ENCODE measurements at regions not wholly inside any gene's neighbourhood (a gene's known extent, or its start where the extent isn't known, plus 50 kb on each side); places are given as distances from the start of the nearest gene placed in this dataset.

DNA sequence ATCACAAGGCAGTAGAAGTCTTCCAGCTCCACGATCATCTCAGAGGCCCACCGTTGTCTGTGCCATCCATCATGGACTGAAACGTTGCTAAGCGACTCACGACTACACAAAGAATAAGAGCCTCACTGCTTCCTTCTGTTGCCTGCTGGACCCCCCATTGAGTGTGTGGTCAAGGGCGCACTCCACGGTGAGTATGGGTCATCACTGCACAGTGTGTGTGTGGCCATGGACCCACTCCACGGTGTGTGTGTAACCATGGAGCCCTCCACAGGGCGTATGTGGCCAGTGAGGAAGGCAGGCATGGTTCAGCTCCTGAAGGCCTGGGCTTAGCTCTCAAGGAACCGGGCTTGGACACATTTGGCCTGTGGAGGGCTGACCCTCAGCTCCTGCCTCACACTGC lies 123.4 kb upstream of the AFDN start:
- no peaks in the 10 kb centered on the region for H3K9me2 ChIP-seq (replicated peaks; ENCODE audit: insufficient read depth)
- WGBS (ENCODE audit: low lambda C conversion rate, missing lambda C conversion rate), result 94% methylated on average over 10 of the region's 10 CpGs
- no peak overlapping the region for H2AFZ ChIP-seq
- no peaks in the 10 kb centered on the region for H3K9me3 ChIP-seq (ENCODE audit: low read depth)
- TF ChIP-seq EZH2 (IDR thresholded peaks at IDR 0.05; ENCODE audit: borderline replicate concordance), result no peak
- no peak for TF ChIP-seq EZH2phosphoT487 (IDR thresholded peaks at IDR 0.05; ENCODE audit: low read depth, severe bottlenecking, unreplicated experiment)
- TF ChIP-seq, protein P1, sequence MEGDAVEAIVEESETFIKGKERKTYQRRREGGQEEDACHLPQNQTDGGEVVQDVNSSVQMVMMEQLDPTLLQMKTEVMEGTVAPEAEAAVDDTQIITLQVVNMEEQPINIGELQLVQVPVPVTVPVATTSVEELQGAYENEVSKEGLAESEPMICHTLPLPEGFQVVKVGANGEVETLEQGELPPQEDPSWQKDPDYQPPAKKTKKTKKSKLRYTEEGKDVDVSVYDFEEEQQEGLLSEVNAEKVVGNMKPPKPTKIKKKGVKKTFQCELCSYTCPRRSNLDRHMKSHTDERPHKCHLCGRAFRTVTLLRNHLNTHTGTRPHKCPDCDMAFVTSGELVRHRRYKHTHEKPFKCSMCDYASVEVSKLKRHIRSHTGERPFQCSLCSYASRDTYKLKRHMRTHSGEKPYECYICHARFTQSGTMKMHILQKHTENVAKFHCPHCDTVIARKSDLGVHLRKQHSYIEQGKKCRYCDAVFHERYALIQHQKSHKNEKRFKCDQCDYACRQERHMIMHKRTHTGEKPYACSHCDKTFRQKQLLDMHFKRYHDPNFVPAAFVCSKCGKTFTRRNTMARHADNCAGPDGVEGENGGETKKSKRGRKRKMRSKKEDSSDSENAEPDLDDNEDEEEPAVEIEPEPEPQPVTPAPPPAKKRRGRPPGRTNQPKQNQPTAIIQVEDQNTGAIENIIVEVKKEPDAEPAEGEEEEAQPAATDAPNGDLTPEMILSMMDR (IDR thresholded peaks at IDR 0.05; ENCODE audit: poor library complexity), result no peak
- no peaks in the 10 kb centered on the region for H3K36me3 ChIP-seq (replicated peaks; ENCODE audit: insufficient read depth, low read depth)
- no peak overlapping the region for H3K4me2 ChIP-seq
- no peak overlapping the region for H3K27ac ChIP-seq
- H3K4me3 ChIP-seq, result no peak overlapping the region
- H3K4me1 ChIP-seq (ENCODE audit: insufficient read depth), result peaks cover 15% of the 10 kb centered on the region
- H3K27me3 ChIP-seq, result no peaks in the 10 kb centered on the region
- no peaks in the 10 kb centered on the region for H4K20me1 ChIP-seq (ENCODE audit: insufficient read depth, poor library complexity, severe bottlenecking)
- no peak for DNase-seq (ENCODE audit: low spot score)
- no peaks in the 10 kb centered on the region for H3K79me2 ChIP-seq

DNA sequence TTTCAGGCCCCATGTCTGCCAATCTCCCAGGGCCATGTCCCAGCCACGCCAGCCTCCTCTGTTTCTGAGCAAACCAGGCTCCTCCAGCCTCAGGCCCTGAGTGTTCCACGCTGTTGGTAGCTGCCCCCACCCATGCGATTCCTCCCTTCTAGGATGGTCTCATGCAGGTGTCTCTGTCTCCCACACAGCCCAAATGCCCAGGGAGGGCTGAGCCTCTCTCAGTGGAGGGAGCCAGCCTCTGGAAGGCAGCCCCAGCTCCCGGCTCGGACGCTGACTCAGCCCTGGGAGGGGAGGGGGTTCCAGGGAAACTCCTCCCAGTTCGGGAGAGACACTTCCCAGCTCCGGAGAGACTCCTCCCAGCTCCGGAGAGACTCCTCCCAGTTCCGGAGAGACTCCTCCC lies 122.9 kb upstream of the AFDN start:
- Histone ChIP-seq H3K27ac (no peak overlapping the region), H4K20me1 (ENCODE audit: insufficient read depth, poor library complexity, severe bottlenecking) (no peaks in the 10 kb centered on the region), H3K9me2 (replicated peaks; ENCODE audit: insufficient read depth) (no peaks in the 10 kb centered on the region), H3K4me3 (no peak overlapping the region), H3K79me2 (no peaks in the 10 kb centered on the region), H3K27me3 (no peaks in the 10 kb centered on the region), H3K4me2 (no peak overlapping the region), H3K4me1 (ENCODE audit: insufficient read depth) (peaks cover 14% of the 10 kb centered on the region), H3K9me3 (ENCODE audit: low read depth) (no peaks in the 10 kb centered on the region), H3K36me3 (replicated peaks; ENCODE audit: insufficient read depth, low read depth) (no peaks in the 10 kb centered on the region), H2AFZ (no peak overlapping the region)
- no peak for TF ChIP-seq EZH2 (IDR thresholded peaks at IDR 0.05; ENCODE audit: borderline replicate concordance)
- no peak for TF ChIP-seq EZH2phosphoT487 (IDR thresholded peaks at IDR 0.05; ENCODE audit: low read depth, severe bottlenecking, unreplicated experiment)
- TF ChIP-seq, protein P1 (IDR thresholded peaks at IDR 0.05; ENCODE audit: poor library complexity), result no peak
- WGBS (ENCODE audit: low lambda C conversion rate, missing lambda C conversion rate), result 94% methylated on average over 6 of the region's 10 CpGs
- no peak for DNase-seq (ENCODE audit: low spot score)

DNA sequence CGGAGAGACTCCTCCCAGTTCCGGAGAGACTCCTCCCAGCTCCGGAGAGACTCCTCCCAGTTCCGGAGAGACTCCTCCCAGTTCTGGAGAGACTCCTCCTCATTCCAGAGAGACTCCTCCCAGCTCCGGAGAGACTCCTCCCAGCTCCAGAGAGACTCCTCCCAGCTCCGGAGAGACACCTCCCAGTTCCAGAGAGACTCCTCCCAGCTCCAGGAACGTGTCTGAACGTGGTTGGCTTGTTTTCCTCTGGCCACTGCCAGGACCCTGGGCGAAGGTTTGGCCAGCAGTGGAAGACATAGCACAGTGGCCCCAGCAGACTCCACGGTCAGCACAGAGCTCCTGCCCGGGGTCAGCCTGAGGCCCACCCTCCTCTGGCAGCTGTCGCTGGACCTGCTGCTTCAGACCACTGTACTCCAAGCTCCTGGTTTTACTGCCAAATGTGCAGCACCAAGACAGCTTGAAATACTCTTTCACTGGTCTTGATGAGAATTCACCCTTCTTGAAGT lies 122.3 kb upstream of the AFDN start:
- TF ChIP-seq, protein P1 (IDR thresholded peaks at IDR 0.05; ENCODE audit: poor library complexity), result no peak
- TF ChIP-seq EZH2phosphoT487 (IDR thresholded peaks at IDR 0.05; ENCODE audit: low read depth, severe bottlenecking, unreplicated experiment) (no peak), EZH2 (IDR thresholded peaks at IDR 0.05; ENCODE audit: borderline replicate concordance) (no peak)
- Histone ChIP-seq H4K20me1 (ENCODE audit: insufficient read depth, poor library complexity, severe bottlenecking) (no peaks in the 10 kb centered on the region), H2AFZ (no peak overlapping the region), H3K4me2 (no peak overlapping the region), H3K27ac (no peak overlapping the region), H3K36me3 (replicated peaks; ENCODE audit: insufficient read depth, low read depth) (no peaks in the 10 kb centered on the region), H3K79me2 (no peaks in the 10 kb centered on the region), H3K4me1 (ENCODE audit: insufficient read depth) (peaks cover 9% of the 10 kb centered on the region), H3K4me3 (no peak overlapping the region), H3K9me2 (replicated peaks; ENCODE audit: insufficient read depth) (no peaks in the 10 kb centered on the region), H3K9me3 (ENCODE audit: low read depth) (no peaks in the 10 kb centered on the region), H3K27me3 (no peaks in the 10 kb centered on the region)
- WGBS (ENCODE audit: low lambda C conversion rate, missing lambda C conversion rate), result 93% methylated on average over 12 of the region's 12 CpGs
- no peak for DNase-seq (ENCODE audit: low spot score)

Data from hepatocyte (in vitro differentiated cells).